GM21423 (cell line): ENCODE measurements at regions not wholly inside any gene's neighbourhood (a gene's known extent, or its start where the extent isn't known, plus 50 kb on each side); places are given as distances from the start of the nearest gene placed in this dataset.
A peak's percentile ranks its signal among the peaks of the same experiment; 100 is the strongest.
"Not testable (repeated sequence)": the region's sequence is repeated elsewhere in the genome, so short reads cannot be mapped to it uniquely, and the experiment has no call there.

Experiments used
- ATAC-seq: cut with Tn5 transposase; IDR thresholded peaks from one replicate; pipeline ENCODE4 v1.9.1; 2021; ENCODE audit warnings: mild to moderate bottlenecking, moderate library complexity; ENCODE audit not compliant: unreplicated experiment

DNA sequence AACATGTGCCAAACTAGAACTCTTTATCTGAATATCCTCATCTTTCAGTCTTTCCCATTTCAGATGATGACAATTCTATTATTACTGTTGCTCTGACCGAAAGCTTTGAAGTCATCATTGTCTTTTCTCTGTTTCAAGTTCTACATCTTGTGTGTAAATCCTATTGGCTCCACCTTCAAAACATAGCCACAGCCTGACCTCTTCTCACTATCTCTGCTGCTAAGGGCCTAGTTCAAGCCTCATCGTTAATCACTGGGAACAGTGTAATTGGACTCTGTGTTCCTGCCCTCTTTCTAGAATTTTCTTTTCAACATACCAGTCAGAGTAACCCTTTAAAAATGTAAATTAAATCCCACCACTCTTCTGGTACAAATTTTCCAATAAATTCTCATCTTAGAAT lies 105.1 kb downstream of the OXSM start:
- ATAC-seq: no peak

DNA sequence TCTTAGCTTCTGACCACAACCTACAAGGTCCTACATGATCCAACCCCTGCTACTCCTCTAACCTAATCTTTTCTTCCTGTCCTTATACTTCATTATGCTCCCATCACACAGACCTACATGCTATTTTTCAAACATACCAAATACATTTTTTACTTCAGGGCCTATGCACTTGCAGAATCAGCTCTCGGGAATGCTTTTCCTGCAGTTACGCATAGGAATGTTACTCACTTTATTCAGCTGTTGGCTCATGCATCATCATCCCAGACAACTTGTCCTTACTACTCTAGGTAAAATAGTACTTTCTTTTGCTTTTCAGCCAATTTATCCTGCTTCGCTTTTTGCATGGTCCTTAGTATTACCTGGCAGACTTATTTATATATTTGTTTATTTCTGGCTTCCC lies 105.6 kb downstream of the OXSM start:
- ATAC-seq: no peak

DNA sequence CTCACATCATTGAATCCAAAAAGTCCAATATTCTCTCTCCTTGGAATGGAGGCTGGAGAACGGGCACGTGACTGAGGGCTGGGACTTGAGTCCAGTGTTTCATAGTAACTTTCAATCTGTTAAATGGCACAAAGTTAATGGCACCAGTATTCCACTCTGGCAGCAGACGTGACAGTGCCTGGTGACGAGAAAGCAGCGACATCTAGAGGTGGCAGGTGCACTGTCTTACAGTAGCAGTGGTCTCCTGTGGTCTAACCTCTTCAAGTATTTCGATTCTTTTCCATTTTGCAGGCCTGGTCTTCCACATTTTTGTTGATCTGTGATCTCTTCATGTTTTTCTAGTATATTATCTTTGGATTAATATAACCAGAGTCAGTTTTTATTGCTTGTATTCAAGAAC lies 107.1 kb downstream of the OXSM start:
- no peak for ATAC-seq

DNA sequence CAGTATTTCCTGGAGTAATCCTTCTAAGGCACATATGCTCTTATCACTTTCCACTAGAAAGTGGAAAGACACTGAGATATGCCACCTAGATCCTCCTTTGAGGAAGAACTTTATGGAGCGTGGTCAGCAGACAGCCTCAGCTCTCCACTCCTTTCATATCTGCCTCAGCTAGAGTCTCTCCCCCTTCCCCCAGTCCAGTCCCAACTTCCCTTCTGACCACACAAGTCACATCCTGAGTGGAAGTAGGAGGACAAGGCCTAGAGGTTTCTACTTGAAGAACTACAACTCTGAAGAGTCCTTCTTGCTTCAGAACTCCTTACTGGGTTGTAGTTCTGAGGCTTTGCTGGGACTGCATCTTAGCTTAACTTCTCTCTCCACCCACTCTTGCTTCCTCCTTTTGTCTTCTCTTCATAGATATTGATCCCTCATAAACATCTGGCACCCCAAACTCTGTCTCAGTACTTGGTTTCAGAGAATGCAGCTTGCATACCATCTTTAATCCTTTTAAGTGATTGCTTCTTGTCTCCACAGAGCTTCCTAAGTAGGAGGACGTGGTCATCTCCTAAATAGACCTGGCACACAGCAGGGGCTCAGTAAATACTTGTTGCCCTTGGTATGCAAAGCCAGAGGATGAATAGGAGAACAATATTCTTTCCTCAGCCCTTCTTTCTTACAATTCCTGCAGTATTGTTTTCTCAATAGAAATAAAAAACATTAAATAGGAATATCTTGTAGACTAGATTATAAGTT lies 109.6 kb downstream of the OXSM start:
- ATAC-seq: no peak

DNA sequence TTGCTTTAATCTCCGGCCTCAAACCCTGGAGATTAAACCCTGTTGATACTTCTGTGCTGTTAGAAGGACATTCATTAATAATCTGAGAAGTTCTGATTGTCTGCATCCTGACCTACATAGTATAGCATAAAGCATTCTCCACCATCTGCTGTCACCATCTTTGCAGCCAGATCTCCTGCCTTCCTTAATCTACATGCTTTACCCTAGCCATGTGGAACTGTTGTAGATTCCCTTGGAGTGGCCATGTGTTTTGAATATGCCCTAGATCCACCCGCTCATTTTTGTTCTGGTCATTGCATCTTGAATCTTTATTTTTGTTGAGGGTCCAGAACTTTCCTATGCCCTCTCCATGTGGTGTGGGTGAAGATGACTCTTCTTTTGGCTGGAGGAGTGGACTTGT lies 110.3 kb downstream of the OXSM start:
- no peak for ATAC-seq

DNA sequence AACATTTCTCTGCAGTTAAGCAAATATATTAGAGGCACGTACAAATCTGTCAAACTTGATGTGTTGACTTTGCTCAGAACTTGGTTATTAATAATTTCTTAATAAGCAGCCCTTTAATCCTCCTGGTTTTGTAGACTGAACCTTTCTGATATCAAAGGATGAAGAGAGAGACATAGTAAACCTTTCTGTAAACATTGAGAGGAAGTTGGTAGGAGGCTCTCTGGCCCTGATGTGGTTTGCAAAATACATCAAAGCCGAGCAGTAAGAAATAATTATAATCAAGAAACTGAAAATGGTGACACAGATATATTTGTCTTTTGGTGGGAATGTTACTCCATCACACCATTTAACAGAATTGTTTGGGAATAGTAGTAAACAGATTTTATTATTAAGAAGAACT lies 111.9 kb downstream of the OXSM start:
- no peak for ATAC-seq

DNA sequence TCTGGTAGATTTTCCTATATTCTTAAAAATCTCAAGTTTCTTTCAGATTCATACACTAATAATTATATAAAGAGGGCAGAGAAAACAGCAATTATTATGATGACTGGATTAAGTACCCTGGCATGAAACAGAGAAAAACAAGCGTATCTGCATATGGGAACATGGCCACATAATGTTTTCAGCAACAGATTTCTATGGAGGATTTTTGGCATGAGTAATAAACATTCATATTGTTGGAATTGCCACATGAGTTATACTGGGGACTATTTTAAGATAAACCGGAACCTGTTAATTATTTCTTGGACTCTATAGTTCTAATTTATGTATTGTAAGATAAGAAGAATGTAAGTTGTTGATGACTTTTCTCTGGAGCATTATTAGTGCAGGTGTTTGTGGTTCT lies 112.7 kb downstream of the OXSM start:
- no peak for ATAC-seq

DNA sequence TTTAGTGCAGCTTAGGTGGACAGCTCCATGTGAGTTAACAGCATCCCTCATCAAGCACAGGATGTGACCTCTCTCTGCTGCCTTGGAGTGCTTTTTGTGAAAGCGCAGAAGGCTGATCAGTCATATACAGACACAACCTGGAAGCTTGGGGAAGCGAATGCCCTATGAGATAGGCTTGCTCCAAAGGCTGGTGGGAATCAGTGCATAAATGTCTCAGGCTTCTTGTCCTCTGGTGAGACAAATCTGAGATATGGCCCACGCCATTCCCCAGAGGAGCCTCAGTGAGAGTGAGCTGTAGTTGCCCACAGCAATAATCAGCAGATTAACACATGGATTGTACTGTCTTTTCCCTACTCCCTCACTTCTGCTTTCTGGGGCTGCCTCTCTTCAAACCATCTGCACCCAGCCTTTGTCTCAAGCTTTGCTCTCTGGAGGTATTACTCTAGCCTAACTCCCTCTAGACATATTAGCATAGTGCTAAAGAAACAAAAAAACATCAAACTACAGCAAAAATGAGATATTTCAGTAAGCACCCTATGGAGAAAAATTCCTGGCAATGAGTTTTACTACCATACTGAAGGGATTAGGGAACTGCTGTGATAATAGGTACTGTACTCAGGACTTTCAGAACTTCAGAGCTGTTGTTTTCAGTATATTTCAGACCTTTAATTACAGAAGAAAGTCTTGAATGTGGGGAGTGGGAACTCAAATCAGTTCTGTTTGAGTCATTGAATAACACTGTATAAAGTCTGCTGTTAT lies 113.7 kb downstream of the OXSM start:
- no peak for ATAC-seq

DNA sequence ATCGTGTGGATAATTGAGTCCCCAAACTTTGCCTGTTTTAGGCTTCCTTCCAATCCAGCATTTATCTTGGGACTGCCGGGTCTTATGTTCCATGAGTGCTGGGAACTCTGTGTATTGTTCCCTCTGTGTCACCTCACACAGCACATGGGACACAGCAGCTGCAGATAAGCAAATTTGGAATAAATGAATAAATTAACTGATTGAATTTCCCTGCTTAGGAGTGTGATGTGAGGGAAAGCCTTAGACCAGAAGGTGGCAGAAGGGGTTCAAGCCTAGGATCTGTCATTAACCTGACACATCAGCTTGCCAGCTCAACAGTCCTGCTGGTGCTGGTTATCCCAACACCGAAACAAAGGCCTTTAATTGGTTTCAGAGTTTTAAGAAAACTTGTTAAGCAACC lies 114.3 kb downstream of the OXSM start:
- ATAC-seq: no peak

DNA sequence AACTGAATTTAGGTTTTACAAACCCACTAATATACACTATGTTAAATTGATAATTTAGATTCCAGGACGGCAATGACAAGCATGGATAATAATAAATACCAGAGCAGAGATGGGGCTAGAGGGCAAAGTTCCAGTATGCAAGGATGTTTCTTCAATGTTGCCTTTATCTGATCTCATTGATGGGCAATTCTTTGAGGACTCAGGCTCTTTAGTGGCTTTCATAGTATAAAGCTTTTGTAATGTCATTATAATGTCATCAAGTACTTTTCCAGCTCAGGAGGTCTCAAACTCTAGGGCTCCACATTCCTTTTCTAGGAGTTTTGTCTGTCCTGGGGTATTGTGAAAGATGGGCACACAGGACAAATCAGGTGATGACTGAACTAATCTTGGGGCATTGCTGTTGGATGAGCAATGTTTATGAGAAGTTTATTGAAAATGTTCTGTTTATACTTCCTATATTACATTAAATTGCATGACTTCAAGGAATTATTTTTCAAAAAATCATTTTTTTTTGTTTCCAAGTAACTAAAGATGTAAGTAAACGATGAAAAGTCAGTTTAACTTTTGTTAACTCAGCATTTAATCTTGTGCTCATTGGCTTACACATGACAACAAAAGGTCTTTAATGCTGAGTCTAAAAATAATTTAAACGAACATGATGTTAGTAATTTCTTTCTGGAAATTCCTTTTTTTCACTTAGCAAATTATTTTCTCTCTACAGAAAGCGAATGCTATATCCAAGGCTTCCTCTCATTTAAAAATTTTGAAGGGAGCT lies 116.4 kb downstream of the OXSM start:
- ATAC-seq: no peak

DNA sequence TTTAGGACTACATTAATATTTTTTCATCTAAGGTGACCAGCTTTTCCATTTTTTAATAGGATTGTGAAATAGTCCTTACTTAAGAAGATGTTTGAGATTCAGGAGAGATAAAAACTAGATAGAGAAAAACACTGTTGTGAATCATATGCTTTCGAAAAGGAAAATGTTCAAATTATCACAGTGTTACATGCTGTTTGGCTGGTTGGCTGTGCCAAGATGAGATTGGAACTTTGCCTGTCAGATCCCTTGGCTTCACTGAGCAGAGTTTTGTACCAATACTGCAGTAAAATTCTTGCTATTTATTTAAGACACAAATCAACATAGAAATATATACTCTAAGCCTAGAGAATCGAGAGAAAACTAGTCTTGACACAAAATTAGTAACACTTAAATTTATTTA lies 117.2 kb downstream of the OXSM start:
- ATAC-seq: no peak

DNA sequence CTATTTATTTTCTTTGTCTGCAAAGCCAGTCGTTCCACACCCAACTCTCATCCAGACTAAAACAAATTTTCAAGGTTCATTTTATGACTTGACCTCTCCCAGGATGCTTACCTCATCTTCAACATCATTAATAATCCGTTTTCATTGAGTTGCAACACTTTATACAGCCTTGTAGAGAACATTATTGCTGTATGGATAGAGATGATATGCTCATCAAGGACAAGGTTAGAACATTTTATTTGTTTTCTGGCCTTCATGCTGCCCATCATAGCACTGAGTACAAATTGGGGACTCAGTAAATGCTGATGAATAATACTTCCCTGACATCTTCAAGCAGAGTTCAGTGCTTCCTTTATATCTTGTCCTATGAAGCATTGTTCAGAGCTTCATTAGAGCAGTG lies 120.2 kb downstream of the OXSM start:
- ATAC-seq: no peak

DNA sequence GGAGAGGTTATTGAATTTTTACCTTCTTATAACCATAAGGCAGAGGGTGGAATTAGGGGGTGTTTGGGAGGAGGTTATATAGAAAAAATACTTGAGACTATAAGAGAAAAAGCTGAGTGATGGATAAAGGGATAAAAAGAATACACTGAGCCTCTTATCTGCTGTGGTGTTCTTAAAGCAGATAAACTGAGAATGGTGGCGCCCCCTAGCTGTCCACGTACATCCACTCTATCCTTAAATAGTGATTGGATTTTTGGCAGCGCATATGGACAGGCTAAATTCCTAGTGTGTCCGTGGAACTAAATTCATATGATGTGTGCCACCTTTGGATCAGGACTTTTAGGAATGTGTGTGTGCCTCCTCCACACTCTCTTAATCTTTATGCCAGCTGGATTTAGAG lies 121.1 kb downstream of the OXSM start:
- peak; percentile 59 for ATAC-seq

DNA sequence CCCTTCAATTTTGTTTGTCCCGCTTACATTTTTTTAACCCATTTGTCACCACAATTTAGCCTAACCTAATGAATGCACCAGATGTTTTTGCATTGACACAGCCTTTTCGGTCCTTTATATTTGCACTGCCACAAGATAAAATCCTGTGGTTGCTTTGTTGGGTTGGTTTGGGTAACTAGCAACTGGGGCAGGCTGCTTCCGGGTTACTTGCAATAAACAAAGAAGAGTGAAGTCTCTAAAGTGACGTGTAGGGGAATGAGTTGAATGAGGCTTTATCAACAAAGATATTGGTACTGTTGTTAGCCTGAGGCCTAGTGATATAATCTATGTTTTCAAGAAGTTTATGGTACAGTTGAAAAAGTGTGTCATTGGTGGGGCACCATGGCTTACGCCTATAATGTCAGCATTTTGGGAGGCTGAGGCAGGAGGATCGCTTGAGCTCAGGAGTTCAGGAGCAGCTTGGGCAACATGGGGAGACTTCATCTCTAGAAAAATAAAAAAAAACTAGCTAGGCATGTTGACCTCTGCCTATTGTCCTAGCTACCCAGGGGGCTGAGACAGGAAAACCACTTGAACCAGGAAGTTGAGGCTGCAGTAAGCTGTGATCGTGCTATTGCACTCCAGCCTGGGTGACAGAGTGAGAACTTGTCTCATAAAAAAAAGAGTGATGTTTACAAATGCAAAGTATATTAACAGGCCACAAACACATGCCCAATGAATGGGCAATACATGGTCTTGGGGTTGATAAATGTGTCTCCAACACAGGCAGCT lies 121.8 kb downstream of the OXSM start:
- no peak for ATAC-seq

DNA sequence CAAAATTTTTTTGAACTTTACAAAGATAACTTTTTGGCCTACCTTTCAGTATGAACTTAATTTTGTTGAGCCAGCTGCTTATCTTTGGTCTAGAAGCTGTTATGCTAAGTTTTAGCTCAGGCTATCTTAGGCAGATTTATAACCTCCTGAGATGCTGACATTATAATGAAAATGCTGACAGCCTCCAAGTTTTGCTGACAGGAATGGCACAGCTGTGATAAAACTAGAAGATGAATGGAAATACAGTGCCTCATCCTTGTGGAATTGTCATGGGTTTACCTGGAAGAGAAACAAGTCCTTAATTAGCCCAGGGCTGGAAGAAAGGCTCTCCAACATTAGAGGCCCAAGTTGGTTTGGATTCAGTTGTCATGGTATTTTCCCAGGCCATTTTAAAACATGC lies 123.3 kb downstream of the OXSM start:
- ATAC-seq: no peak

DNA sequence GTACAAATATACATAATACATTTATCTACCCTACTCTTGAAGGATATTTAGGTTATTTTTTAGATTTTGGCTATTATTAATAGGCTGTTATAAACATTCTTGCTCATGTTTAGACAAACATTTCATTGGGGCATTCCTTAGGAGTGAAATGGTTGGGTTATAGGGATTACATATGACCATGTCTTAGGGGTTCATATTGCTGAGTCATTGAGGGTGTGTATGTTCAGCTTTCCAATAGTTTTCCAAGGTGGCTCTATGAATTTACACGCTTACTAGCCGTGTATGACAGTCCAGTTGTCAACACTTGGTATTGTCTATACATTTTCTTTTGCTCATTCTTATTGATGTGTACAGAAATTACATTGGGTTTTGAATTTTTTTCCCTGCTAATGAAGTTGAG lies 125.8 kb downstream of the OXSM start:
- no peak for ATAC-seq

DNA sequence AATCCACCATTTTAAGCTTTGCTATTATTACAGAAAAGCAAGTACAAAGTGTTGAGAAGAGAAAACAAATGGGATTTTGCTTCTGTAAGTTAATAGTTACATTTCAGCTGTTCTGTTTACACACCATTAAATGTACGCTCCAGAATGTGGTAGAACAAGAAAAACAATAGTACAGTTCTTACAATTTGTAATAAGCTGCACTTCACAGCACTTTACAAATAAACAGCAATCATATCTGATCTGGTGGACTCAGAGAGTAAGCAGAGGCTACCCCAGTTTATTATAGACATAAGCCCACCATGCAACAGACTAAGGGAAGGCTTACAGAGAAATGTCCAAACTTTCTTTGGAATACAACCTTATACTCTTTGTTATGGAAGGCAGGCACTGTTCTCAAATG lies 126.4 kb downstream of the OXSM start:
- no peak for ATAC-seq

DNA sequence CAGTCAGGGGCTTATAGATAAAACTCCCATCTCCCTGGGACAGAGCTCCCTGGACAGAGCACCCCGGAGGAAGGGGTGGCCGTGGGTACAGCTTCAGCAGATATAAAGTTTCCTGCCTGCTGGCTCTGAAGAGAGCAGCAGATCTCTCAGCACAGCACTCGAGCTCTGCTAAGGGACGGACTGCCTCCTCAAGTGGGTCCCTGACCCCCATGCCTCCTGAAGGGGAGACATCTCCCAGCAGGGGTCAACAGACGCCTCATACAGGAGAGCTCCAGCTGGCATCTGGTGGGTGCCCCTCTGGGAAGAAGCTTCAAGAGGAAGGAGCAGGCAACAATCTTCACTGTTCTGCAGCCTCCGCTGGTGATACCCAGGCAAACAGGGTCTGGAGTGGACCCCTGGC lies 142.1 kb downstream of the OXSM start:
- not testable (repeated sequence) for ATAC-seq

DNA sequence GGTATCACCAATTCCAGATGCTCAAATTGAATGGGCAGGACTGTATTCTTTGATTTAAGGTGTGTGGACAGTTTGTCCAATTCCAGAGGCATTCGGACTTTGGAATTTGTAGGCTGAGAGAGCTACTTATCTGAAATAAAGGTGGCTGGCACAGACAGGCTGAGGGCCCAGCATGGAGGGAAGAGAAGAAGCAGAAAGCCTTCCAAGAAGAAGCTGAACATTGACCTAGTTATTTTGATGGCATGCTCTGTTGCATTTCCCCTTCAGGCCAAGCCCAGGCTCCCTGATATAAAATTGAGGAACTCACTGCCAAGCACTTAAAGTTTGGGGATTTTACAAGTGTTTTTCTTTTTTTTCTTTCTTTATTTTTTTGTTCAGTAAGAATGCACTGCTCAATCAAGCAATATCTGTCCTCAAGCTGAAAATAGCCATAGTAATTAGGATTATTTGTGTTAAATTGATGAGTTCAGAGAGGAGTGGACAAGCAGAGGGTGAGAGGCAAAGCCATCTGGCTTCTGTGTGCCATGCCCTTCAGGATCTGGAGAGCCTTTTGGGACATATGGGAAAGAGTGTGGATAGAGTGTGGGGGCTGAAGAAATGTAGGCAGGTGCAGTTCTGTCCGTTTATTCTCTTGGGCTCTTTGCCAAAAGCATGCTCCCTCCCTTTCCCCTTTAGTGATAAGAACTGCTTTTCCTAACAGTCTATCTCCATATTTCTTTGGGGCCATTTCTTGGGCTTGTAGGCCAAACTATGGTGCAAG lies 148.9 kb downstream of the OXSM start:
- ATAC-seq: no peak

DNA sequence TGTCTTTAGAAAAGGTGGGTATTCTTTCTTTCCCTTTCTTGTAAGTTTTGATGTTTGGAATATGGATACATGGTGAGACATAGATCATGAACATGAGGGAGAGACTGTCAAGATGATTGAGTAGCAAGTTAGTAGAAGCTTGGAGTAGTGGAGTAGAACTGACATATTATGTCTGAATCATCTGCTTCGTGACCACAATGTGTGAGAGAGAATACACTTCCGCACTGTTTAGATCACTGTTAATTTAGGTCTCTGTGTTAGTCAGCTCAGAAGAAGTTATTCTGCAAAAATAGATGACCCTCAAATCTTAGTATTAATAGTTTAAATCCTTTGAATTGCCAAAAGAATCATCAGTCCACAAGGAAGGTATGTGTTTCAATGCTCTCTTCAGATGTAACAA lies 151.0 kb downstream of the OXSM start:
- no peak for ATAC-seq
